HFF-Myc (cell line): ENCODE measurements at regions not wholly inside any gene's neighbourhood (a gene's known extent, or its start where the extent isn't known, plus 50 kb on each side); places are given as distances from the start of the nearest gene placed in this dataset.

Experiments used
- DNase-seq: peaks from one replicate; pipeline ENCODE4 v3.0.0-alpha.2; 2011; ENCODE audit warnings: low read depth; ENCODE audit errors: extremely low read depth
- H3K4me3 ChIP-seq: replicated peaks from 2 replicates; pipeline ENCODE4 v1.5.1; 2011; ENCODE audit warnings: low read depth, mild to moderate bottlenecking, control low read depth, low read length
- CTCF ChIP-seq: IDR thresholded peaks from 2 replicates; pipeline ENCODE4 v1.5.1; 2012; ENCODE audit warnings: mild to moderate bottlenecking, low read depth, low read length, control low read depth; ENCODE audit errors: missing control alignments

DNA sequence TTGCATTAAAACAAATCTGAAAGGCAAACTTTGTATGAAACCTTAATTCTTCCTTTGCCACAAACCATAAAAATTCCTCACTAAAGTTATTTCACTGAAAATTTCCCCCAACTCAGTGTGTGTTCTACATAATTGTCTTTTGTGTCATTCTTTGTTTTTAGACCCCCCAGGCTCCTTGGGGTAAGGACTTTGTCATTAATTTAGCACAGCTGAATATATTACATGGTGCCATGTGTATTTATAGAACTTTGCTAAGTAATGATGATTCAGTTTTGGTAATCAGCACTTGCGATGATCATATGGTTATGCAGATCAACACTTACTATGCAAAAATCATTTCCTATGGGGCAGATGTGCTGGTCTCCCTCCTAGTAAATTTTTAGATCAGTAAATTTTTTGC, 712.1 kb upstream of the MEF2C start:
- no peak overlapping the region for H3K4me3 ChIP-seq
- no peak for DNase-seq
- no peak for TF ChIP-seq CTCF

- TF ChIP-seq CTCF = no peak
- H3K4me3 ChIP-seq = no peak overlapping the region
- DNase-seq = peak; percentile 51
Measured at GRCh38 chr5:89584339-89584956, 701.5 kb upstream of the MEF2C start.

- no peak for DNase-seq
- no peak for TF ChIP-seq CTCF
- H3K4me3 ChIP-seq = no peak overlapping the region
Measured at GRCh38 chr5:89583534-89583933, 700.5 kb upstream of the MEF2C start.

DNA sequence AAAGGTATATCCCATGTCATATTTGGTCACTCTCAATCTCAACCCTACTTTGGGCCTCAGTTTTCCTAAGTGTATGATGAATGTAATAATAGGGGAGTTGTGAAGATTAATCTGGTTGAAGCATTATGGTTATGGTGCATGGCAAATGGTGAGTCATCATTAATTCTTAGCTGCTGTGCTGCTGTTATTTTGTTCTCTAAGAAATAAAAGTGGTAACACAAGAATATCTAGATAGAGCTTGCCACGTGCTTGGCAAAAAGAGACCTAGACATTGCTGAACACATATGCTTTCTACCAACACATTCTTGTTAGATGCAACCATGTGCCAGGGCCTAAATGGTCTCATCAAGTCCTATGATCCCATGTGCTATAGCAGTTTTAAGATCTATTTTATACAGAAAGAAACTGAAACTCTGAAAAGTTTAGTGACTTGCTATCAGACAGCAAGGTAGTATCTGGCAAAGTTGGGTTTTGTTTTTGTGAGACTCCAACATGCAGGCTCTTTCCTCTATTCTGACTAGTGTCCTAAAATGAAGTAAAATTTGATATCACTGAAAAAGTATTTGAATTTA, 699.9 kb upstream of the MEF2C start:
- no peak for TF ChIP-seq CTCF
- H3K4me3 ChIP-seq = no peak overlapping the region
- no peak for DNase-seq

DNA sequence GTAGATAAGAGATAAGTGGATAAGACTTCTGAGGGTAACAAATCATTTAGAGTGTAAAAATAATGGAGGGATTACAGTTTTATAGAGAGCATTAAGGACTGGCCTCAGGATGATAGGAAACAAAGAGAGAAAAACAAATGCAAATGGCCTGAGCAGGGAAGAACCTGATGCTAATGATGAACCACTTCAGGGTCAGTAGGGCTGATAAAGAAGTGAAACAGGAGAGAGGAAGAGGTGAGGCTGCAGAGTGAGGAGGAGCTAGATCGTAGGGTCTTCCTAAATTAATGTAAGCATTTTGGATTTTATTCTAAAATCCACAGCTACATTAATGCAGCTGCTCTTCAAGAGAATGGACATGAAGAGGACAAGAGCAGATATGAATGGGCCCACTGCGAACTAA, 698.0 kb upstream of the MEF2C start:
- no peak for DNase-seq
- H3K4me3 ChIP-seq = no peak overlapping the region

DNA sequence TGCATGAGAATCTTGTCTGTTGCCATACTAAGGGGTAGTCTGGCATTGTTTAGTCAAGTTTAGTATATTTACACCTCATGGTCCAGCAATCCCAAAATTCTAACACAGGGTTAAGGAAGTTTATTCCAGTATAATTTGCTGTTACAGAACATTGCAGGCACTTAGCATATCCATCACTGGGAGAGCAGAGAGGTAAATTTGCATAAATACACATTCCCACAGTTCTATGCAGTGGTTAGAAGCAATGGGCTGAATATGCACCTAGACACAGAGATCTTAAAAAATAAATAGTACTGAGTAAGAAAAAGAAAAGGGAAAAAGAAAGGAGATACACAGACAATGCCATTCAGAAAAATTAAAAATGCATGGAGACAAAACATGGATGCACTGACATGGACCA, 692.3 kb upstream of the MEF2C start:
- no peak for TF ChIP-seq CTCF
- no peak overlapping the region for H3K4me3 ChIP-seq

More for the DNA sequence above, 698.0 kb upstream of the MEF2C start:
- TF ChIP-seq CTCF = no peak

GRCh38 chr5:89573345-89573744, 690.4 kb upstream of the MEF2C start:
- no peak for DNase-seq
- no peak overlapping the region for H3K4me3 ChIP-seq
- no peak for TF ChIP-seq CTCF

More for the DNA sequence above, 692.3 kb upstream of the MEF2C start:
- DNase-seq = no peak
